ENCODE measurements at regions not wholly inside any gene's neighbourhood (a gene's known extent, or its start where the extent isn't known, plus 50 kb on each side); places are given as distances from the start of the nearest gene placed in this dataset.

GRCh38 chr10:36038316-36038955, 396.3 kb upstream of the FZD8 start:
- no peak overlapping the region for H3K4me3 ChIP-seq (ENCODE audit: low read depth, low read length)
- no peak for DNase-seq (ENCODE audit: low read depth)
- TF ChIP-seq, protein P1, sequence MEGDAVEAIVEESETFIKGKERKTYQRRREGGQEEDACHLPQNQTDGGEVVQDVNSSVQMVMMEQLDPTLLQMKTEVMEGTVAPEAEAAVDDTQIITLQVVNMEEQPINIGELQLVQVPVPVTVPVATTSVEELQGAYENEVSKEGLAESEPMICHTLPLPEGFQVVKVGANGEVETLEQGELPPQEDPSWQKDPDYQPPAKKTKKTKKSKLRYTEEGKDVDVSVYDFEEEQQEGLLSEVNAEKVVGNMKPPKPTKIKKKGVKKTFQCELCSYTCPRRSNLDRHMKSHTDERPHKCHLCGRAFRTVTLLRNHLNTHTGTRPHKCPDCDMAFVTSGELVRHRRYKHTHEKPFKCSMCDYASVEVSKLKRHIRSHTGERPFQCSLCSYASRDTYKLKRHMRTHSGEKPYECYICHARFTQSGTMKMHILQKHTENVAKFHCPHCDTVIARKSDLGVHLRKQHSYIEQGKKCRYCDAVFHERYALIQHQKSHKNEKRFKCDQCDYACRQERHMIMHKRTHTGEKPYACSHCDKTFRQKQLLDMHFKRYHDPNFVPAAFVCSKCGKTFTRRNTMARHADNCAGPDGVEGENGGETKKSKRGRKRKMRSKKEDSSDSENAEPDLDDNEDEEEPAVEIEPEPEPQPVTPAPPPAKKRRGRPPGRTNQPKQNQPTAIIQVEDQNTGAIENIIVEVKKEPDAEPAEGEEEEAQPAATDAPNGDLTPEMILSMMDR (IDR thresholded peaks at IDR 0.05; ENCODE audit: low read depth, low read length, missing control alignments): no peak

GRCh38 chr10:36036137-36036536, 394.0 kb upstream of the FZD8 start:
- TF ChIP-seq, protein P1 (IDR thresholded peaks at IDR 0.05; ENCODE audit: low read depth, low read length, missing control alignments): no peak
- H3K4me3 ChIP-seq (ENCODE audit: low read depth, low read length): no peak overlapping the region
- no peak for DNase-seq (ENCODE audit: low read depth)

DNA sequence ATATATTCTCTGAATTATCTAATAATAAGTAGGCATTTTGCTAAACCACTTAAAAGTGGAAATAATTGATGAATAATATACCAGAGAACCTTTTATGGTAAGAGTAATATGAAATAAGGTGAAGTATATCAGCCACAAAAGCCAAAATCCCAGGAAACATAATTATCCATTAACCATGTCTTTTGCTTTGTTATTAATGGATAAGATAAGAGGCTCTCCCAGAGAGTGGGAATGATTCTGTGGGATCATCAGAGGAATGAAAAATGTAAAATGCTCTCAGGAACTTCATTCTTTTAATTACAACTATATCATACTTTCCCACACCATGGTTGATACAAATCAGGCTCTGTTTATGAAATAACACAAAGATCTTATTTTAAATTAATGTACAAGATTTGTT, 391.7 kb upstream of the FZD8 start:
- H3K4me3 ChIP-seq (ENCODE audit: low read depth, low read length): no peak overlapping the region
- no peak for DNase-seq (ENCODE audit: low read depth)
- TF ChIP-seq, protein P1 (IDR thresholded peaks at IDR 0.05; ENCODE audit: low read depth, low read length, missing control alignments): no peak

DNA sequence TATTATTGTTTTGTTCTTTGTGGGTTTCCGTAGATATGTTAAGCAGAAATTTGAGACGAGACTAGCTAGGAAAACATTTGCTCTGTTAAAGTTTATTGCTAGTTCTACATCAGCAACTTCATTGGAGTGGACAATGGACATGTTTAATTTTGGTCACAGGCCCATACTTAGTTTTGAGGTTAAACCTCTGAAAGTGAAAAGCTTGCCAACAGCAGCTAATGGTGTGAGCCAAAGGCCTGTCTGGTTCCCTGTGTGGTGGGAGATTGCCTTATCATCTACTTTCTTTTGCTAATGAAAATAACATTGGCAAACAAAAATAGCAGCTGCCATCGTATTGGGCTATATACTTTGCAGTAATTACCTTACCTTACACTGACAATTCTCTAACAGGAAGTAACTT, 388.4 kb upstream of the FZD8 start:
- H3K4me3 ChIP-seq (ENCODE audit: low read depth, low read length): no peak overlapping the region
- DNase-seq (ENCODE audit: low read depth): no peak
- TF ChIP-seq, protein P1 (IDR thresholded peaks at IDR 0.05; ENCODE audit: low read depth, low read length, missing control alignments): no peak

GRCh38 chr10:36026656-36027390, 384.7 kb upstream of the FZD8 start:
- no peak for DNase-seq (ENCODE audit: low read depth)
- no peak overlapping the region for H3K4me3 ChIP-seq (ENCODE audit: low read depth, low read length)
- TF ChIP-seq, protein P1 (IDR thresholded peaks at IDR 0.05; ENCODE audit: low read depth, low read length, missing control alignments): no peak

GRCh38 chr10:36026081-36026480, 384.0 kb upstream of the FZD8 start:
- H3K4me3 ChIP-seq (ENCODE audit: low read depth, low read length): no peak overlapping the region
- no peak for DNase-seq (ENCODE audit: low read depth)
- TF ChIP-seq, protein P1 (IDR thresholded peaks at IDR 0.05; ENCODE audit: low read depth, low read length, missing control alignments): no peak

DNA sequence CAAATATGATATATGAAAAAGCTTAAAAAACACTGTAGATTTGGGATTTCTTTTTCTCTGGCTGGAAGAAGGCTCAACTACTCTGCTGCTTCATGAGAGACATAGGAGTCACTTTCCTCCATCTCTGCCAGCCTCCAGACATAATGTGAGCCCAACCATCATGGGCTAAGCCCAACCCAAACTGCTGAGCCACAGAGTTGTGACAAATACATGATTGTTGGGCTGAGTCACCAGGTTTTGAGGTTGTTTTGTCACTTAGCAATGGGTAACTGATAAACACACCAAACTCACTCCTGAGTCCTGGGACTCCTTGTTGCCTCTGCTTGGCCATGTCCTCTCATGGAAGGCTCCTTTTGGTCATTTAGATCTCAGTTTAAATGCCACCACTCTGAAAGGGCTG, 381.8 kb upstream of the FZD8 start:
- no peak overlapping the region for H3K4me3 ChIP-seq (ENCODE audit: low read depth, low read length)
- TF ChIP-seq, protein P1 (IDR thresholded peaks at IDR 0.05; ENCODE audit: low read depth, low read length, missing control alignments): no peak
- DNase-seq (ENCODE audit: low read depth): no peak
